HS-5 (cell line): ENCODE measurements at regions not wholly inside any gene's neighbourhood (a gene's known extent, or its start where the extent isn't known, plus 50 kb on each side); places are given as distances from the start of the nearest gene placed in this dataset.
"Not testable (repeated sequence)": the region's sequence is repeated elsewhere in the genome, so short reads cannot be mapped to it uniquely, and the experiment has no call there.

ENCODE experiments used
- DNase-seq: peaks from one replicate; pipeline ENCODE4 v3.0.0-alpha.2; 2012; ENCODE audit warnings: low read depth

DNA sequence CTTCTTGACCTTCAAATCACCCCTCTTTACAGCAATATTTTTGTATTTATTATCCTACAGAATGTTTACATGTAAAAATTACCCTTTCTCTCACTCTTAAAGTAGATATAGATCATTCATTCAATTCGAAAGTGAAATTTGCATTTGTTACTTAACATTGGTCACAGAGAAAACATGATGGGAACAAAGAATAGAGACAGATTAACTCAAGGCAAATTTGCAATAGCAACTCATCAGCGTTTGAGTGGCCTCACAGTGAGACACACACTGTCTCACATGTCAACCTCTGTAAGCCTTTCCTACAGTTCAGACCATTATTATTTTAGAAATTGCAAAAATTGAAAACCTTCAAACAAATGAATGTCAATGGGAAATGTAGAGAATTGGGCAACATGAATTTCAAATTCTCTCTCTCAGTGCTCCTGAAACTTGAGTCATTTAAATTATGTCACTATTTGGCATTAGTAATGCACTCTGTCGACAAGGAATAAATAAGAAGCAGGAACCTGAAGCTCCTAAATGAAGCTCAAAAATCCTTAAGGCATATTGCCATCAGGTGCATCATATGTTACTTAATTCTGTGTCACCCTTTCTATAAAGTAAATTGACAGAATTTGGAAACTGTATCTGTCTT is 148.3 kb upstream of the ANXA10 start:
- no peak for DNase-seq

DNA sequence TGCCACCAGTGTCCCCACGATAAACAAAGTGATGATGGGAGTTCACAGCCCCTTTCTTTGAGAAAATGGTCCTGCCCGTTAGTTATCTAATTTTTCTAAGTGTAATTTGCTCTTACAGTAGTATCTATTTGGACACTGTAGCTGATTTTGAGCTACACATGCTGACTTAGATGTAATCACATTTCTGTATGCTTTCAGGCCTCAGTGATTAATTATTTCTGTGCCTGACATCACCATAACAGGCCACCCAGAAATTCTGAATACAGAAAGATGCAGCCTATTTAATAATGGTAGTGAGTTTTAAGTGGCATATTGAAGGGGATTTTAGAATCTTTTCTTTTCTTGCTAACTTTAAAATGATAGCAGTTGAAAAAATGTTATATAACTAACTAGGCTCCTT is 147.6 kb upstream of the ANXA10 start:
- no peak for DNase-seq

DNA sequence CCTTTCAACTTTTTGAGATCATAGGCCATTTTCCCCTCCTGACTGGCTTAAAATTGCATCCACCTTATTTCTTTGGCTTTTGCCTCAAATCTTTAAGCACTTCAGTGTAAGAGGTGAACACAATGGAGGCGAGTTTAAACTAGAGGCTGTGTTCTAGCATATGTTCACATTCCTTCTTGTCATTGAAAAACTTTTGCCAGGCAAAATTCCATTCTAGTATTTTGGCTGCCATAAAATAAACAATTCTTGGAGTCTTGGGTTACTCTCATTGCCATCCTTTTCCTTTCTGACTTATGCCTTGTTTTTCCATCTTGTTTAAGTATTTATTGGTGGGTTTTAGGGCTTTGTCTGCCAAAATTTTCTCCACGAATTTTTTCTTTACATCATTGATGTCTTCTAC is 137.3 kb upstream of the ANXA10 start:
- no peak for DNase-seq

DNA sequence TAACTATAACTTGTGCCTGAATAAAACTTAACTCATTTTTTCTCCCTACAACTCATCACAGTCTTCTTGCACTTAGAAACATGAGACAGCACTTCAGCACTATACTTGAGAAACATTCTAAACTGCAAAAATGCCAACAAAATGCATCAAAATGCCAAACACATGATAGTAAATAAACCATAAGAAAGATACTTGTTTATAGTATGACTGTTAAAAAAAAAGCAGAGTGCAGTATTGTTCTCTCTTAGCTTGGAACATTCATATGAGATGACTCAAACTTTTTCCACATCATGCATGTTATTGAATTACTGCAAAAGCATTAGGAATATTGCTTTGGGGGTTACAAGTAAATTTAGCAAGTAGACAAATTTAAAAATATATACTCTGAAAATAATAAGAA is 135.7 kb upstream of the ANXA10 start:
- peak; percentile 14 for DNase-seq

DNA sequence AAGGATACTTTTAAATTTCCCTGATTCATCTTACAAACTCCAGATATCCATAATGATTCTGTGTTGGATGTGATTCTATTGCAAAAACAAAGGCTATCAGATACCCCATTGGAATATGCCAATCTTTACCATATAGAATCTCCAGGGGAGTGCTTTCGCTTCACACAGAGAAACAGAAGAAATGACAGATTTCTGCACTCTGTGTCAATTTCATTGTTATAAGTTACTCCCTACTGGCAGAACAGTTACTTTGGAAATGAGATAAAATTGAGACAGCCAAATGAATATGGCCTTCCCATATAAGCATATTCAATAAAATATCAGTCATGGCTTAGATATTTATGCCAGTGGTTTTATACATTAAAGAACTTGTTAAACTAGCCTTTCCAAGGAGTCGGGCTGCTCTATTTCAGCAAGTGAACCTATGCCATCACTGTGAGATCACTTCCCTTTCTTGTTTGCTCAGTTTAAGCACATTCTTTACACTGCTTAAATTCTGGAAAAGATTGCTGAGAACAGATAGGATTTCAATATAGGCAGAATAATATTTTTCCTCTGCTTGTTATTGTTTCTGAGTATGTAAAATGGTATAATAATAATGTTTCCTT is 127.5 kb upstream of the ANXA10 start:
- DNase-seq: no peak

DNA sequence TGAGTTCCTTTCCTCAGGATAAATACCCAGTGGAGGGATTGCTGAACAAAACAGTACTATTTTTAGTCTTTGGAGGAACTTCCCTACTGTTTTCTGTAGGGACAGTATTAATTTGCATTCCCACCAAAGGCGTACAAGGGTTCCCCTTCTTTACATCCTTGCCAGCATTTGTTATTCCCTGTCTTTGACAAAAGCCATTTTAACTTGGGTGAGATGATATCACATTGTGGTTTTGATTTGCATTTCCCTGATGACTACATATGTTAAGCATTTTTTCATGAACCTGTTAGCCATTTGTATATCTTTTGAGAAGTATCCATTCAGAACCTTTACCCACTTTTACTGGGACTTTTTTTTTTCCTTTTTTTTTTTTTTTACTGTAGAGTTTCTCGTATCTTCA is 126.2 kb upstream of the ANXA10 start:
- peak; percentile 15 for DNase-seq

DNA sequence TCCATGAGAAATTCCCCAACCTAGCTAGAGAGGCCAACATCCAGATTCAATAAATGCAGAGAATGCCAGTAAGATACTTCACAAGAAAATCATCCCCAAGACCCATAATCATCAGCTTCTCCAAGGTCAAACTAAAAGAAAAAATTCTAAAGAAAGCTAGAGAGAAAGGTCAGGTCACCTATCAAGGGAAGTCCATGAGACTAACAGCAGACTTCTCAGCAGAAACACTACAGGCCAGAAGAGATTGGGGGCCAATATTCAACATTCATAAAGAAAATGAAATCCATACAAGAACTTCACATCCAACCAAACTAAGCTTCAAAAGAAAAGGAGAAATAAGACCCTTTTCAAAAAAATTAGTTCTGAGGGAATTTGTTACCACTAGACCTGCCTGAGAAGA is 118.8 kb upstream of the ANXA10 start:
- DNase-seq: no peak

DNA sequence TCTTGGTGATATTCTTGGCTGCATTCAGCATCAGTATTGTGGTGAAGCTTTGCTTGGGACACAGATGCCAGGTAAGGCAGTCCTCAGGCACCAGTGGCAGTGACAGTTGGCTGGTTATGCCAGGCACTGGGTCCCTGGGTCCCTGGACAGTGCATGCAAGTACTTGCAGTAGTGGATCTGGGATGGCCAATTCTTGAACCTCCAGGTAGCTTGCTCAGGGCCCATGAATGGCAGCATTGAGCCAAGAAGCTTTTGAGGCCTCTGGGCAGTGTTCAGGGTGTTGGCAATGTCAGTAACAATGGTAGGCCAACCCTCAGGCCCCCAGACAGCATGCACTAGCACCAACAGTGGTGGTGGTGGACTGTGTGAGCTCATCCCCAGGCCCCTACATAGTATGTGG is 106.8 kb upstream of the ANXA10 start:
- DNase-seq: no peak

DNA sequence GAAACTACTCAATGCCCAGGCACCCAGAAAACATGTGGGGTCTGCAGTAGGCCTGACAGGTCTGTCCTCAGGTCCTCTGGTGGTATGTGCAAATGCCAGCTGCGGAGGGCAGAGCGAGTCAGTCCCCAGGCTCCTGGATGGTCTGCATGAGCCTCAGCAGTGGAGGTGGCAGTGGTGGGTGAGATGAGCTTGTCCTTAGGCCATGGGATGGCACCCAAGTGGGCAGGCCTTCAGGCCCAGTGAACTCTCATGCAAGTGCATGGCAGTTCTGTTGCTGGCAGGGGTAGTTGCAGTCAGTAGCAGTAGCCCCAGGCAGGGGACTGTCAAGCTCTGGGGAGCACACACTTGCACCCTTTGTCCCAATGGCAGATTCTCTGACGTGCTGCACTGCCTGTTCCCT is 106.3 kb upstream of the ANXA10 start:
- no peak for DNase-seq

DNA sequence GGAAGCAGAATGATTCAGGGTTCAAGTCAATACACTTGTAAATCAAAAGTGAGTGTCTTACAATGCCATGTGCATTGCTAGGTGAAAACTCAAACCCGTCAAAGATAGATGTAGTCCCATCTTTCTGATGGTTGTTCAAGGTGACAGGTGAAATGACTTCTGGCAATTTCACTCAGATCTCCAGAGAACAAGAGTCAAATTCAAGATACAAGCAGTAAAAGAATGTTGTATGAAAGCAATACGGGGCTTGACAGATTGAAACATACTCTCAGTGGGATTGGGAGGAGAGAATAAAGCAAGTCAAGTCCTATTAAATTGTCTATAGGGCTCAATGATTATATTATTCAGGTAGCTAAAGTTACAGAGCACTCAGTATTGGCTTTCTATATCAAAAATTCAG is 105.1 kb upstream of the ANXA10 start:
- DNase-seq: no peak

DNA sequence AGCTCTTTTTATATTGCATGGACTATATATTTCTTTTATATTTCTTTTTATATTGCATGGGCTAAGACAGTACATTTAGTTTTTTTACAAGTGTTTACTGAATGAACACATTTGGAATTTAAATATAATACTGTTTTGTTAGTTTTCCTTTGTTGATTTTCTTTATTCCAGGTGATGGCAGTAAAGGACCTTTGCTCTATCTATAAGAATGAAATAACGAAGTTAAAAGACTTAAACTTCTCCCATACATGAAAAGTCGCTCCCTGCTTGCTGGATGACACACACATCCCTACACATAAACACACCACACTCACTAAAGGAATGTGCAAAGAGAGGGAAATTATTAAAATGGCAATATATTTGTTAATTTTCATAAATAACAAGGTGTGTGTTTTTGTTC is 102.5 kb upstream of the ANXA10 start:
- DNase-seq: no peak

DNA sequence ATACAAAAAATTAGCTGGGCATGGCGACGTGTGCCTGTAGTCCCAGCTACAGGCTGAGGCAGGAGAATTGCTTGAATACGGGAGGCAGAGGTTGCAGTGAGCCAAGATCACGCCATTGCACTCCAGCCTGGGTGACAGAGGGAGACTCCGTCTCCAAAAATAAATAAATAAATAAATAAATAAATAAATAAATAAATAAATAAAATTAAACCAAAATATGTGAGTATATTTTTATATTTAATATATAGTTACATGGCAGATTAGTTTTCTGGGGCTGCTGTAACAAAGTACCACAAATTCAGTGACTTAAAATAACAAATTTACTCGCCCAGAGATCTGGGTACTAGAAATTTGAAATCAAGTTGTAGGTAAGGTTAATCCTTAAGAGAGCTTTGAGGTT is 84.2 kb upstream of the ANXA10 start:
- DNase-seq: not testable (repeated sequence)

DNA sequence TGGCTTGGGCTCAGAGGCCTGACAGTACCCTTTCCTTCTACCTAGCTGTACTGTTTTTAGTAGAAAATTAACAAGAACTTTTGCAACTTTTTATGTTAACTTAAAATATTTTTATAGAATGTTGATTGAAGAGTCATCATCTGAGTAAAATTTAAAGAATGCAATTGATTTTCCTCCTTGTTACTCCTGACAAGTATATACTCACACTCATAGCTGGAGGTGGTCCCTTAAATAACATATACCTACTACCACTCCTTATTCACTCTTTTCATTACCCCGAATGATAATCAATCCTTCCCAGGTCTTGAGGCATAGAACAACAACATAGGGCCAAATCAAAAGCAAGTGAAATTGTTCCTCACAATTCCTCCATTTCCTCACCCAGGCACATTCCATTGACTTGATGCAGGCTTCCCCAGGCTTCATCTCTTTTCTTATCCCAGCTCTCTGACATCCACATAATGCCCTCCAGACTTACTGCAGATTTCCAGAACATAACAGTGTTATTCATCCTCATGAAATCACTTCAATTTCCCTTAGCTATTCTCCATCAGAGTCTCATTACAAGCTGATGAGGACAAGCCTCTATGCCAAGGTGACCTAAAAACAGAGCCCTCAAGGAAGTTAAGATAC is 73.2 kb upstream of the ANXA10 start:
- DNase-seq: peak; percentile 35

DNA sequence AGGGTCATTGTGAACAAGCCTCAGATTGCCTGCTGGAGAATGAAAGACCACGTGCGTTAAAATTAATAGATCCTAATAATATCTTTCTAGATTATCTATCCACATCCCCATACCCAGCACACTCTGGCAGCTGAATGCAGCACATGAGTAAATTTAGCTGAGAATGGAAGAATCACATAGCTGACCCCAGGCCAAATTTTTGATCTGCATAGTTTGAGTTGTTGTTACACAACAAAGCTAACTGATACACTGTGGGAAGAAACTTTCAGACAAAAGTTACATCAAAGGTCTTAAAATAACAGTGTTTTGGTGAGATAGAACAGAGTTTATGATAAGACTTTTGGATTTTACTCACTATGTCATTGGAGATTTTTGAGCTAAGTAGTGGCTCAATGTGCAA is 72.4 kb upstream of the ANXA10 start:
- no peak for DNase-seq

DNA sequence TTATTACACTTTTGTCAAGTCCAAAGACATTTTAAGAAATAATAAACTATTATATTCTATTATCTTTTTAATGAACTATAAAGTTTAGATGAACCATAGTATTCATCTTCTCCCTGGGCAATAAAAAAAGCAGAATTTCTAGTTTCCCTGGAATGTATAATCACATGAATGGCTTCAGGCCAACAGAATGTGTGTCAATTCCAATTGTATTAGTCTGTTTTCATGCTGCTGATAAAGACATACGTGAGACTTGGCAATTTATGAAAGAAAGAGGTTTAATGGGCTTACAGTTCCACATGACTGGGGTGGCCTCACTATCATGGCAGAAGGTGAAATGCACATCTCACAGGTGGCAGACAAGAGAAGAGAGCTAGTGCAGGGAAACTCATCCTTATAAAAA is 70.7 kb upstream of the ANXA10 start:
- peak; percentile 33 for DNase-seq

DNA sequence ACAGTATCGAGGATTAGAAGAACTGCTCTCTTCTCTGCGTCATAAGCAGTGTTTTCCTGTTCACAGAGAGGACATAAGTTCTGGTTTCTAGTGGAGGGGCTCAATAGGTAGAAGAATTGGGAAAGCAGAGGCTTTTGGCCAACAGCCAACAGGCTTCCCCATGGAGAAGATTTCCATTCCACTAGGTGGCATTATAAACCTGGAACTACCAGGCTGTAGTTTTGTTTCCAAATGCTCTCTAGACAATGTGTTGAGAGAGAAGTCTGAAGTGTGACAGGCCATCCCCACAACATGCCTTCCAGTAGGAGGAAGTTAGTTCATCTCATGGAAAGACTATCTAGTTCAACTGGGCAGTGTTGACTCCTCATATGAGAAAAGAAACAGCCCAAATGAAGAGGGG is 63.8 kb upstream of the ANXA10 start:
- DNase-seq: no peak

DNA sequence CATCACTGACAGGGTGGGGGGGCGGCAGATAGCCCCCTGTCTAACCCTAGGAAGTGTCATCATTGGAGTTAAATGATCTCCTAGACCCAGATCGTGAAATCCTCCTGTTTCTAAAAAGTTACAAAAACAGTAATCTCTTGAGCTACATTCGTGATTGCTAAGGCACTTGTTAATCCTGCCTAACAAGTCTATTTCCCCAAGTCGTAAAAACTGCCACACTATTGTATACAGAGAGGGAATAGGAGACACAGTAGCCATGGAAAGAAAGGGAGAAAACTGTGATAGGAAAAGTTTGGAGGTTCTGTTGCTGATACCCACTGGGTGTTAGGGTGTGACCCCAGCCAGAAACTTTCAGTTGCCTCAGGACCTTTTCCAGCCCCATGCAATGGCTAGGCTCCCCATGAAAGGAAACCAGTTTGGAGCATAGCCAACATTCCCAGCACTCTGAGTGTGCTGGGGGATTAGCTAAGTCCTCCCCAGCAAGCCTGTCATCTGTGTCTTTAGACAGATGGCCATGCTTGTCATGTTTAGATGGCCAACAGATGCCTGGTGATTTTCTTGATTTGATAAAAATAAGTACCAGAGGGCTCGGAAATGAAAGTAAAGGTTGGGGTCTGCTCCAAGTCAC is 63.3 kb upstream of the ANXA10 start:
- DNase-seq: no peak

DNA sequence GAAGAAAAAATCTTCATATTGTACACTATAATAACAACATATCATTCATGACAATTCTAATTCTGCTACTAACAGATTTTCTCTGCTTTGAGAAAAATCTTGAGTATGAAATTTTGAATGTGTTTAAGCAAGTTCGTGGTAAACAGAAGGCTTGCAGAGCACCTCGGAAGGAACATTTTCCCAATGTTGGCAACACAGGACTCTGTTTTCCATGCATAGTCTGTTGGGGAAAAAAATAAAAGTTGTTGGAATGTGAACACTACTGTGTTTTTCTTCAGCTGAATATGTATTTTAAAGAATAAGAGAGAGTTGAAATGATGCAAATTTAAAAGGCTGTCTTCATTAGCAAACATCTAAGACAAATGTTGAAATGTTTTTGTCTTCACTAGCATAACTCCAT is 54.7 kb upstream of the ANXA10 start:
- DNase-seq: no peak

DNA sequence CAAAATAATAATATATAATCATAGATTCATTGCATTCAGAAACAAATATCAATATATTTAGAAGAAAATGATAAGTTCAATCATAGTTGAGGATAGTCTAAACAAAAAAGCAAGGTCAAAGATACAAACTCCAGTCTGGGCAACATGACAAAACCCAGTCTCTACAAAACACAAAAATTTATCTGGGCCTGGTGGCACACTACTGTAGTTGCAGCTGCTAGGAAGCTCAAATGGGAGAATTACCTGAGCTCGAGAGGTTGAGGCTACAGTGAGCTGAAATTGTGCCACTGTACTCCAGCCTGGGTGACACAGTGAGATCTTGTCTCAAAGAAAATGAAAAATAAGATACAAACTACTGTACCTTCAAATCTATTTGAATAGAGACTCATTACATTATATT is 52.7 kb upstream of the ANXA10 start:
- DNase-seq: no peak
